Endothelial cell of umbilical vein (primary cell): ENCODE measurements at regions not wholly inside any gene's neighbourhood (a gene's known extent, or its start where the extent isn't known, plus 50 kb on each side); places are given as distances from the start of the nearest gene placed in this dataset.

ENCODE experiments used
- BruUV-seq: library from RNA; stranded (reverse); fragments of 400-500 nt; replicated peaks from 2 replicates; lab custom pipeline; 2021; lab: Mats Ljungman, UMichigan
- CTCF ChIA-PET: fragments of 300-600, 350-600 bp; sonication (Branson Sonifier 250); formaldehyde crosslinking; loops from one replicate; lab custom pipeline; 2021; ENCODE audit warnings: antibody characterized with exemption, inconsistent platforms; lab: Charles Lee
- POLR2A ChIA-PET: fragments of 300-600, 350-600 bp; sonication (Branson Sonifier 250); formaldehyde crosslinking; loops from one replicate; lab custom pipeline; 2021; ENCODE audit warnings: antibody characterized with exemption, inconsistent platforms; lab: Charles Lee
- DNase-seq: peaks from one replicate; pipeline ENCODE4 v3.0.0-alpha.2; 2011; ENCODE audit warnings: low read depth, low spot score
- FAIRE-seq: peaks from 2 replicates; lab custom pipeline; 2011; peaks lifted over from hg19 to GRCh38; lab: Jason Lieb, UNC
- H2AFZ ChIP-seq: 2 replicates; pipeline ENCODE4 v1.6.0; 2012; ENCODE audit warnings: low read depth, low read length, control low read depth, inconsistent platforms
- H3K27ac ChIP-seq: 2 replicates; pipeline ENCODE4 v1.5.1; 2011; ENCODE audit warnings: low read depth, mild to moderate bottlenecking, control low read depth, low read length, moderate library complexity; ENCODE audit not compliant: insufficient read depth
- H3K27me3 ChIP-seq, 2 experiments: 2 replicates each; pipeline versions ENCODE4 v1.6.0 to v1.6.1; 2011; ENCODE audit warnings: low read length in 2 of 2, mixed read lengths in 1 of 2; ENCODE audit not compliant: control insufficient read depth in 2 of 2, insufficient read depth in 2 of 2
- H3K36me3 ChIP-seq, 2 experiments: 2 replicates in 1 of 2; 3 replicates in 1 of 2; pipeline ENCODE4 v1.5.1; 2011; ENCODE audit warnings: low read length in 2 of 2, mild to moderate bottlenecking in 1 of 2, moderate library complexity in 1 of 2; ENCODE audit not compliant: control insufficient read depth in 2 of 2, insufficient read depth in 2 of 2; ENCODE audit errors: extremely low read depth in 1 of 2
- H3K4me1 ChIP-seq: 3 replicates; pipeline ENCODE4 v1.5.1; 2011; ENCODE audit warnings: mild to moderate bottlenecking, low read length; ENCODE audit not compliant: control insufficient read depth, insufficient read depth; ENCODE audit errors: extremely low read depth
- H3K4me2 ChIP-seq: 2 replicates; pipeline ENCODE4 v1.6.1; 2011; ENCODE audit warnings: low read length, control low read depth, mixed read lengths; ENCODE audit not compliant: insufficient read depth
- H3K4me3 ChIP-seq, 3 experiments: fragments of 200-600 bp in 1 of 3; sonication (generic), shearing (Covaris generic) in 1 of 3; replicated peaks in 1 of 3; 2 replicates each; pipeline ENCODE4 v1.5.1; 2011 to 2016; ENCODE audit warnings: control low read depth in 3 of 3, low read length in 3 of 3, mild to moderate bottlenecking in 2 of 3, inconsistent platforms in 1 of 3, low read depth in 1 of 3, moderate library complexity in 1 of 3; ENCODE audit not compliant: insufficient read depth in 1 of 3
- H3K79me2 ChIP-seq: 2 replicates; pipeline ENCODE4 v1.6.0; 2012; ENCODE audit warnings: low read length, inconsistent platforms; ENCODE audit not compliant: control insufficient read depth, insufficient read depth
- H3K9ac ChIP-seq: replicated peaks from 2 replicates; pipeline ENCODE3; 2011; ENCODE audit warnings: low read length, control low read depth; ENCODE audit not compliant: insufficient read depth; ENCODE audit errors: extremely low read depth
- H3K9me1 ChIP-seq: replicated peaks from 3 replicates; pipeline ENCODE4 v1.6.0; 2011; ENCODE audit warnings: mild to moderate bottlenecking, low read length; ENCODE audit not compliant: control insufficient read depth, insufficient read depth; ENCODE audit errors: extremely low read depth
- H3K9me3 ChIP-seq: replicated peaks from 2 replicates; pipeline ENCODE4 v1.5.1; 2012; ENCODE audit warnings: low read length, inconsistent platforms; ENCODE audit not compliant: control insufficient read depth, insufficient read depth
- H4K20me1 ChIP-seq: replicated peaks from 2 replicates; pipeline ENCODE3; 2011; ENCODE audit warnings: mild to moderate bottlenecking, low read length; ENCODE audit not compliant: control insufficient read depth, insufficient read depth; ENCODE audit errors: extremely low read depth
- CTCF ChIP-seq, 2 donors: IDR thresholded peaks; 1 replicate in 1 of 2; 2 replicates in 1 of 2; pipeline ENCODE4 v1.5.1; 2011; ENCODE audit warnings: low read length in 2 of 2, mild to moderate bottlenecking in 2 of 2, moderate library complexity in 2 of 2, control low read depth in 1 of 2, inconsistent platforms in 1 of 2, low read depth in 1 of 2; ENCODE audit not compliant: insufficient read depth in 1 of 2; ENCODE audit errors: extremely low read depth in 1 of 2
- EZH2 ChIP-seq: IDR thresholded peaks from 2 replicates; pipeline ENCODE4 v1.6.1; 2012; ENCODE audit warnings: borderline replicate concordance, low read depth, mild to moderate bottlenecking, moderate library complexity, low read length, inconsistent platforms; ENCODE audit not compliant: severe bottlenecking
- JUN ChIP-seq: IDR thresholded peaks from 2 replicates; pipeline ENCODE4 v1.6.1; 2011; ENCODE audit warnings: borderline replicate concordance, low read depth; ENCODE audit not compliant: insufficient read length, insufficient read depth
- MAX ChIP-seq: IDR thresholded peaks from 2 replicates; pipeline ENCODE4 v1.6.1; 2011; ENCODE audit not compliant: insufficient read depth, insufficient read length
- MYC ChIP-seq: IDR thresholded peaks from one replicate; pipeline ENCODE4 v1.6.1; 2011; ENCODE audit warnings: mild to moderate bottlenecking, low read depth, low read length
- POLR2A ChIP-seq: IDR thresholded peaks from 2 replicates; pipeline ENCODE4 v1.6.1; 2012; ENCODE audit warnings: low read depth, mild to moderate bottlenecking, control low read depth, low read length
- POLR2AphosphoS5 ChIP-seq: IDR thresholded peaks from 2 replicates; pipeline ENCODE4 v1.6.1; 2012; ENCODE audit warnings: low read depth, mild to moderate bottlenecking, control low read depth, low read length, moderate library complexity; ENCODE audit not compliant: insufficient read depth
- dilution Hi-C: fragments of 300-500 bp; cut with MboI; formaldehyde crosslinking; loops from one replicate; pipeline ENCODE4 v1.15.0; 2019; ENCODE audit warnings: low sequenced_read_pairs; ENCODE audit not compliant: extremely low pct_ligation_motif_present
- intact Hi-C: fragments of 100-400 bp; cut with micrococcal nuclease; formaldehyde crosslinking; loops from one replicate; pipeline ENCODE4 v1.10.0; 2022

GRCh38 chr5:57341380-57341979, 141.1 kb downstream of the ACTBL2 start:
- no TSS peak for BruUV-seq
- H3K9me3 ChIP-seq = no peaks in the 10 kb centered on the region
- dilution Hi-C loops = no loop called here
- H2AFZ ChIP-seq = no peak overlapping the region
- H4K20me1 ChIP-seq = no peaks in the 10 kb centered on the region
- no peak for DNase-seq
- no peak overlapping the region for H3K9ac ChIP-seq
- ChIA-PET POLR2A (no interaction called here), CTCF (interaction anchor here (1.0 to 1.2 kb wide), 3 partner anchors 11 to 158 kb away, joined by 3 to 4 read pairs (median 4); no protein-coding TSS in a partner anchor)
- H3K4me3 ChIP-seq = no peak overlapping the region
- TF ChIP-seq JUN (no peak), CTCF (IDR thresholded peaks at IDR 0.05; ENCODE audit: extremely low read depth in 1 of 2, insufficient read depth in 1 of 2, low read depth in 1 of 2, low read length in 2 of 2) (no peak), POLR2AphosphoS5 (no peak), POLR2A (no peak), MYC (no peak), EZH2 (no peak), MAX (no peak)
- no peak overlapping the region for H3K4me2 ChIP-seq
- H3K36me3 ChIP-seq = no peaks in the 10 kb centered on the region
- no peaks in the 10 kb centered on the region for H3K27me3 ChIP-seq
- H3K27ac ChIP-seq = no peak overlapping the region
- no peaks in the 10 kb centered on the region for H3K9me1 ChIP-seq
- intact Hi-C loops = no loop called here
- H3K4me1 ChIP-seq = no peaks in the 10 kb centered on the region
- H3K79me2 ChIP-seq = no peaks in the 10 kb centered on the region
- no peak for FAIRE-seq
